PC-9 (cell line): ENCODE measurements at regions not wholly inside any gene's neighbourhood (a gene's known extent, or its start where the extent isn't known, plus 50 kb on each side); places are given as distances from the start of the nearest gene placed in this dataset.

Source experiments
- BruUV-seq: library from RNA; stranded (reverse); fragments of 400-500 nt; replicated peaks from 2 replicates; lab custom pipeline; 2021; lab: Mats Ljungman, UMichigan
- CTCF ChIA-PET: fragments of 300-600 bp; sonication (Branson Sonifier 250); formaldehyde crosslinking; loops from one replicate; lab custom pipeline; 2022; ENCODE audit warnings: antibody characterized with exemption; lab: Charles Lee
- POLR2A ChIA-PET: fragments of 300-600 bp; sonication (Branson Sonifier 250); formaldehyde crosslinking; loops from one replicate; lab custom pipeline; 2022; ENCODE audit warnings: antibody characterized with exemption; ENCODE audit not compliant: unreplicated experiment; lab: Charles Lee
- DNase-seq, 2 experiments: peaks; one replicate each; pipeline versions ENCODE4 v3.0.0 to v3.0.0-alpha.2; 2015 to 2022; ENCODE audit warnings: mixed read lengths in 1 of 2
- H2AFZ ChIP-seq: fragments of 200-600 bp; sonication (generic); 2 replicates; pipeline ENCODE4 v1.8.1; 2017; ENCODE audit warnings: antibody characterized with exemption
- H3F3A ChIP-seq: fragments of 200-600 bp; sonication (generic); 2 replicates; pipeline ENCODE4 v1.8.1; 2017; ENCODE audit warnings: antibody characterized with exemption, mild to moderate bottlenecking, low read depth; ENCODE audit not compliant: insufficient read depth
- H3K27ac ChIP-seq: fragments of 200-600 bp; sonication (generic); 2 replicates; pipeline ENCODE4 v1.6.1; 2016; ENCODE audit warnings: mixed run types
- H3K27me3 ChIP-seq: fragments of 200-600 bp; sonication (generic); 2 replicates; pipeline ENCODE4 v1.6.1; 2016; ENCODE audit warnings: low read depth, mixed run types; ENCODE audit not compliant: insufficient read depth
- H3K36me3 ChIP-seq: fragments of 200-600 bp; sonication (generic); 2 replicates; pipeline ENCODE4 v1.6.1; 2016; ENCODE audit warnings: low read depth, mixed run types
- H3K4me1 ChIP-seq: fragments of 200-600 bp; sonication (generic); replicated peaks from 2 replicates; pipeline ENCODE4 v1.6.1; 2016; ENCODE audit warnings: mixed run types; ENCODE audit not compliant: insufficient read depth
- H3K4me2 ChIP-seq: fragments of 200-600 bp; sonication (generic); 2 replicates; pipeline ENCODE4 v1.6.1; 2017; ENCODE audit warnings: mixed run types
- H3K4me3 ChIP-seq: fragments of 200-600 bp; sonication (generic); 2 replicates; pipeline ENCODE4 v1.6.1; 2016; ENCODE audit warnings: mixed run types
- H3K79me2 ChIP-seq: fragments of 200-600 bp; sonication (generic); 2 replicates; pipeline ENCODE4 v1.6.1; 2017; ENCODE audit warnings: low read depth, mixed run types
- H3K9me2 ChIP-seq: fragments of 200-600 bp; sonication (generic); 2 replicates; pipeline ENCODE4 v1.8.1; 2017; ENCODE audit warnings: mild to moderate bottlenecking; ENCODE audit not compliant: insufficient read depth
- H3K9me3 ChIP-seq: fragments of 200-600 bp; sonication (generic); 2 replicates; pipeline ENCODE4 v1.8.1; 2016; ENCODE audit warnings: low read depth; ENCODE audit not compliant: insufficient read depth
- H4K20me1 ChIP-seq: fragments of 200-600 bp; sonication (generic); 2 replicates; pipeline ENCODE4 v1.8.1; 2017; ENCODE audit not compliant: insufficient read depth
- CTCF ChIP-seq: fragments of 200-600 bp; sonication (generic); conservative IDR thresholded peaks from 2 replicates; pipeline ENCODE4 v1.6.1; 2017; ENCODE audit warnings: mixed run types, antibody characterized with exemption, mild to moderate bottlenecking, moderate library complexity
- EZH2 ChIP-seq: fragments of 200-600 bp; sonication (generic); IDR thresholded peaks from 2 replicates; pipeline ENCODE4 v1.8.0; 2017; ENCODE audit warnings: antibody characterized with exemption, low read depth
- intact Hi-C: fragments of 100-400 bp; cut with micrococcal nuclease; formaldehyde crosslinking; loops from one replicate; pipeline ENCODE4 v1.10.0; 2022; ENCODE audit not compliant: unreplicated experiment

DNA sequence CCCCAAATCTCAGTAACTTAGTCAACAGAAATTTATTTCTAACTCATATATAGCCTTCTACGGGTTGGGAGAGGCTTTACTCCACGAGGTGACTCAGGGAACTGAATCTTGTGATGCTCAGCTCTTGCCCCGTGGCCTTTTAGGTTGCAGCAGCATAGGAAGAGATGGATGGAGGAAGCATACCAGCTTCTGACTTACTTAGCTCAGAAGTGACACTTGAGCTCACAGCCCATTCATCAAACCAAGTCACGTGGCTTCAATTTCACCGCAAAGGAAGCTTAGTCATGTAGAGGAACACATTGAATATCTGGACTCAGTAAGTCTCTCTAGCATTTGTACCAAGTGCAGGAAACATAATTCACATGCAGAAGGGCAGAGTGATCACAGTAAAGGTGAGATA is 124.1 kb upstream of the KCNN2 start:
- Histone ChIP-seq H3K9me2 (no peaks in the 10 kb centered on the region; the same call in 1 of the 2 replicates), H3K27ac (no peak overlapping the region), H3F3A (no peaks in the 10 kb centered on the region), H3K4me1 (no peaks in the 10 kb centered on the region), H3K27me3 (no peaks in the 10 kb centered on the region), H3K4me2 (no peak overlapping the region), H3K9me3 (no peaks in the 10 kb centered on the region), H4K20me1 (no peaks in the 10 kb centered on the region), H2AFZ (no peak overlapping the region), H3K4me3 (no peak overlapping the region), H3K36me3 (no peaks in the 10 kb centered on the region), H3K79me2 (no peaks in the 10 kb centered on the region)
- ChIA-PET POLR2A (no interaction called here), CTCF (no interaction called here)
- intact Hi-C loops: no loop called here
- BruUV-seq: no TSS peak
- TF ChIP-seq EZH2 (no peak), CTCF (no peak)
- DNase-seq: peak in 1 of 2 experiments; percentile 3

GRCh38 chr5:114238771-114239313 is 123.0 kb upstream of the KCNN2 start:
- Histone ChIP-seq H3K27ac (no peak overlapping the region), H3K4me2 (no peak overlapping the region), H3K4me1 (no peaks in the 10 kb centered on the region), H3K9me3 (no peaks in the 10 kb centered on the region), H3F3A (no peaks in the 10 kb centered on the region), H3K4me3 (no peak overlapping the region), H3K79me2 (no peaks in the 10 kb centered on the region), H4K20me1 (no peaks in the 10 kb centered on the region), H3K9me2 (no peaks in the 10 kb centered on the region; the same call in 1 of the 2 replicates), H2AFZ (no peak overlapping the region), H3K36me3 (no peaks in the 10 kb centered on the region), H3K27me3 (no peaks in the 10 kb centered on the region)
- no peak for DNase-seq
- no TSS peak for BruUV-seq
- TF ChIP-seq CTCF (no peak), EZH2 (no peak)
- ChIA-PET CTCF (no interaction called here), POLR2A (no interaction called here)
- intact Hi-C loops: no loop called here

GRCh38 chr5:114243281-114243971 is 118.4 kb upstream of the KCNN2 start:
- POLR2A ChIA-PET: interaction anchor here (0.5 kb wide), 1 partner anchor 87 kb away, joined by 3 read pairs; no protein-coding TSS in a partner anchor
- Histone ChIP-seq H3F3A (no peaks in the 10 kb centered on the region), H3K4me1 (no peaks in the 10 kb centered on the region), H3K4me2 (no peak overlapping the region), H3K9me3 (no peaks in the 10 kb centered on the region), H3K27ac (no peak overlapping the region), H3K36me3 (no peaks in the 10 kb centered on the region), H3K9me2 (no peaks in the 10 kb centered on the region; the same call in 1 of the 2 replicates), H2AFZ (no peak overlapping the region), H4K20me1 (no peaks in the 10 kb centered on the region), H3K79me2 (no peaks in the 10 kb centered on the region), H3K27me3 (no peaks in the 10 kb centered on the region), H3K4me3 (no peak overlapping the region)
- DNase-seq: no peak
- CTCF ChIA-PET: no interaction called here
- intact Hi-C loops: no loop called here
- BruUV-seq: no TSS peak
- no peak for TF ChIP-seq CTCF
- no peak for TF ChIP-seq EZH2
